ENCODE measurements at regions not wholly inside any gene's neighbourhood (a gene's known extent, or its start where the extent isn't known, plus 50 kb on each side); places are given as distances from the start of the nearest gene placed in this dataset.

- TF ChIP-seq PATZ1 (CRISPR knock-in tag; IDR thresholded peaks at IDR 0.05; ENCODE audit: borderline replicate concordance) (no peak), BACH2 (CRISPR knock-in tag; IDR thresholded peaks at IDR 0.05; ENCODE audit: borderline replicate concordance) (no peak), ZNF565 (CRISPR knock-in tag; conservative IDR thresholded peaks at IDR 0.05; ENCODE audit: low read depth) (no peak), ZNF70 (CRISPR knock-in tag; IDR thresholded peaks at IDR 0.05) (no peak), RARB (CRISPR knock-in tag; IDR thresholded peaks at IDR 0.05) (no peak), CREB5 (CRISPR knock-in tag; IDR thresholded peaks at IDR 0.05; ENCODE audit: low read depth) (no peak), POU6F1 (CRISPR knock-in tag; IDR thresholded peaks at IDR 0.05; ENCODE audit: borderline replicate concordance, low read depth) (no peak), PPARA (CRISPR knock-in tag; IDR thresholded peaks at IDR 0.05; ENCODE audit: borderline replicate concordance) (no peak), ARNTL (CRISPR knock-in tag; IDR thresholded peaks at IDR 0.05; ENCODE audit: borderline replicate concordance, low read depth) (no peak)
These were observed 408.6 kb upstream of the ROBO2 start (continued) for GRCh38 chr3:76631251-76631650.

GRCh38 chr3:76638006-76638405 lies 401.9 kb upstream of the ROBO2 start:
- TF ChIP-seq PPARA (CRISPR knock-in tag; IDR thresholded peaks at IDR 0.05; ENCODE audit: borderline replicate concordance) (no peak), BACH2 (CRISPR knock-in tag; IDR thresholded peaks at IDR 0.05; ENCODE audit: borderline replicate concordance) (no peak), CREB5 (CRISPR knock-in tag; IDR thresholded peaks at IDR 0.05; ENCODE audit: low read depth) (0 out of 2 replicates have a peak, but pooled peaks have one; percentile 31), CSDC2 (CRISPR knock-in tag; IDR thresholded peaks at IDR 0.05) (no peak), TSHZ2 (CRISPR knock-in tag; IDR thresholded peaks at IDR 0.05) (no peak; the same call in 1 of the 2 replicates), TCF4 (CRISPR knock-in tag; IDR thresholded peaks at IDR 0.05; ENCODE audit: borderline replicate concordance) (0 out of 2 replicates have a peak, but pooled peaks have one; percentile 17), PATZ1 (CRISPR knock-in tag; IDR thresholded peaks at IDR 0.05; ENCODE audit: borderline replicate concordance) (no peak), ARNTL (CRISPR knock-in tag; IDR thresholded peaks at IDR 0.05; ENCODE audit: borderline replicate concordance, low read depth) (no peak), TOX (CRISPR knock-in tag; IDR thresholded peaks at IDR 0.05; ENCODE audit: borderline replicate concordance) (no peak), ZC3H10 (CRISPR knock-in tag; IDR thresholded peaks at IDR 0.05) (no peak), ZNF70 (CRISPR knock-in tag; IDR thresholded peaks at IDR 0.05) (no peak), ISL1 (CRISPR knock-in tag; IDR thresholded peaks at IDR 0.05) (peak; percentile 92), POU6F1 (CRISPR knock-in tag; IDR thresholded peaks at IDR 0.05; ENCODE audit: borderline replicate concordance, low read depth) (no peak), ZFP30 (CRISPR knock-in tag; IDR thresholded peaks at IDR 0.05) (no peak), SNAI2 (CRISPR knock-in tag; IDR thresholded peaks at IDR 0.05) (no peak), ESRRG (CRISPR knock-in tag; IDR thresholded peaks at IDR 0.05) (no peak), ZNF565 (CRISPR knock-in tag; conservative IDR thresholded peaks at IDR 0.05; ENCODE audit: low read depth) (no peak)
- no peak for ATAC-seq

Measured in SK-N-SH treated with all-trans-retinoic acid at 6 μM for 48 hours (cell line).